MG63 (cell line): ENCODE measurements at regions not wholly inside any gene's neighbourhood (a gene's known extent, or its start where the extent isn't known, plus 50 kb on each side); places are given as distances from the start of the nearest gene placed in this dataset.

Experiments used
- DNase-seq: peaks from one replicate; pipeline ENCODE4 v3.0.0-alpha.2; 2020
- H3K27me3 ChIP-seq: fragments of 250-450 bp; sonication (Bioruptor Pico); 2 replicates; pipeline ENCODE4 v1.5.1; 2020; ENCODE audit warnings: mild to moderate bottlenecking, moderate library complexity
- H3K36me3 ChIP-seq: fragments of 250-450 bp; sonication (Bioruptor Pico); 2 replicates; pipeline ENCODE4 v1.5.1; 2020; ENCODE audit warnings: mild to moderate bottlenecking, moderate library complexity
- H3K4me3 ChIP-seq: fragments of 250-450 bp; sonication (Bioruptor Pico); 2 replicates; pipeline ENCODE4 v1.5.1; 2020; ENCODE audit warnings: mild to moderate bottlenecking, moderate library complexity
- H3K9me3 ChIP-seq: fragments of 250-450 bp; sonication (Bioruptor Pico); 2 replicates; pipeline ENCODE4 v1.5.1; 2020; ENCODE audit warnings: mild to moderate bottlenecking, moderate library complexity

GRCh38 chr3:161555320-161555719, 58.7 kb downstream of the OTOL1 start:
- H3K27me3 ChIP-seq, result 0 out of 2 replicates have a peak, but pooled peaks cover 2% of the 10 kb centered on the region
- H3K4me3 ChIP-seq, result no peak overlapping the region
- H3K36me3 ChIP-seq, result no peaks in the 10 kb centered on the region
- no peaks in the 10 kb centered on the region for H3K9me3 ChIP-seq
- DNase-seq, result no peak

GRCh38 chr3:161556533-161556932, 59.9 kb downstream of the OTOL1 start:
- no peaks in the 10 kb centered on the region for H3K9me3 ChIP-seq
- no peak for DNase-seq
- H3K36me3 ChIP-seq, result no peaks in the 10 kb centered on the region
- no peak overlapping the region for H3K4me3 ChIP-seq
- no peaks in the 10 kb centered on the region for H3K27me3 ChIP-seq

GRCh38 chr3:161556941-161557340, 60.3 kb downstream of the OTOL1 start:
- Histone ChIP-seq H3K9me3 (no peaks in the 10 kb centered on the region), H3K27me3 (no peaks in the 10 kb centered on the region), H3K36me3 (no peaks in the 10 kb centered on the region), H3K4me3 (no peak overlapping the region)
- no peak for DNase-seq

GRCh38 chr3:161557445-161558150, 61.0 kb downstream of the OTOL1 start:
- no peak for DNase-seq
- Histone ChIP-seq H3K27me3 (no peaks in the 10 kb centered on the region), H3K36me3 (no peaks in the 10 kb centered on the region), H3K4me3 (no peak overlapping the region), H3K9me3 (no peaks in the 10 kb centered on the region)

GRCh38 chr3:161558236-161558635, 61.6 kb downstream of the OTOL1 start:
- no peak overlapping the region for H3K4me3 ChIP-seq
- no peak for DNase-seq
- no peaks in the 10 kb centered on the region for H3K27me3 ChIP-seq
- H3K36me3 ChIP-seq, result no peaks in the 10 kb centered on the region
- no peaks in the 10 kb centered on the region for H3K9me3 ChIP-seq

GRCh38 chr3:161559177-161559998, 62.8 kb downstream of the OTOL1 start:
- no peaks in the 10 kb centered on the region for H3K27me3 ChIP-seq
- no peaks in the 10 kb centered on the region for H3K36me3 ChIP-seq
- DNase-seq, result no peak
- H3K9me3 ChIP-seq, result no peaks in the 10 kb centered on the region
- H3K4me3 ChIP-seq, result no peak overlapping the region

- DNase-seq, result no peak
- no peaks in the 10 kb centered on the region for H3K27me3 ChIP-seq
- H3K36me3 ChIP-seq, result no peaks in the 10 kb centered on the region
- H3K4me3 ChIP-seq, result no peak overlapping the region
- no peaks in the 10 kb centered on the region for H3K9me3 ChIP-seq
Measured at GRCh38 chr3:161560008-161560637, 63.5 kb downstream of the OTOL1 start.

GRCh38 chr3:161567577-161568361, 71.2 kb downstream of the OTOL1 start:
- H3K27me3 ChIP-seq, result 0 out of 2 replicates have a peak, but pooled peaks cover 4% of the 10 kb centered on the region
- no peak overlapping the region for H3K4me3 ChIP-seq
- no peaks in the 10 kb centered on the region for H3K9me3 ChIP-seq
- no peak for DNase-seq
- no peaks in the 10 kb centered on the region for H3K36me3 ChIP-seq

GRCh38 chr3:161568671-161569070, 72.1 kb downstream of the OTOL1 start:
- H3K27me3 ChIP-seq, result 0 out of 2 replicates have a peak, but pooled peaks cover 4% of the 10 kb centered on the region
- no peaks in the 10 kb centered on the region for H3K36me3 ChIP-seq
- no peak overlapping the region for H3K4me3 ChIP-seq
- no peaks in the 10 kb centered on the region for H3K9me3 ChIP-seq
- DNase-seq, result no peak

GRCh38 chr3:161571951-161572350, 75.3 kb downstream of the OTOL1 start:
- Histone ChIP-seq H3K9me3 (no peaks in the 10 kb centered on the region), H3K36me3 (no peaks in the 10 kb centered on the region), H3K27me3 (0 out of 2 replicates have a peak, but pooled peaks cover 4% of the 10 kb centered on the region), H3K4me3 (no peak overlapping the region)
- DNase-seq, result no peak

GRCh38 chr3:161573136-161573535, 76.5 kb downstream of the OTOL1 start:
- 0 out of 2 replicates have a peak, but pooled peaks cover 2% of the 10 kb centered on the region for H3K27me3 ChIP-seq
- no peak for DNase-seq
- no peaks in the 10 kb centered on the region for H3K9me3 ChIP-seq
- no peak overlapping the region for H3K4me3 ChIP-seq
- H3K36me3 ChIP-seq, result no peaks in the 10 kb centered on the region

GRCh38 chr3:161575901-161576300, 79.3 kb downstream of the OTOL1 start:
- Histone ChIP-seq H3K9me3 (no peaks in the 10 kb centered on the region), H3K36me3 (no peaks in the 10 kb centered on the region), H3K4me3 (no peak overlapping the region), H3K27me3 (no peaks in the 10 kb centered on the region)
- DNase-seq, result no peak

- H3K9me3 ChIP-seq, result no peaks in the 10 kb centered on the region
- H3K27me3 ChIP-seq, result no peaks in the 10 kb centered on the region
- no peaks in the 10 kb centered on the region for H3K36me3 ChIP-seq
- no peak overlapping the region for H3K4me3 ChIP-seq
- no peak for DNase-seq
Measured at GRCh38 chr3:161576311-161576710, 79.7 kb downstream of the OTOL1 start.

- H3K27me3 ChIP-seq, result no peaks in the 10 kb centered on the region
- DNase-seq, result no peak
- no peaks in the 10 kb centered on the region for H3K9me3 ChIP-seq
- no peak overlapping the region for H3K4me3 ChIP-seq
- H3K36me3 ChIP-seq, result no peaks in the 10 kb centered on the region
Measured at GRCh38 chr3:161576714-161577510, 80.3 kb downstream of the OTOL1 start.

GRCh38 chr3:161577662-161578061, 81.1 kb downstream of the OTOL1 start:
- no peak overlapping the region for H3K4me3 ChIP-seq
- H3K27me3 ChIP-seq, result no peaks in the 10 kb centered on the region
- no peaks in the 10 kb centered on the region for H3K9me3 ChIP-seq
- DNase-seq, result no peak
- H3K36me3 ChIP-seq, result no peaks in the 10 kb centered on the region
